ENCODE measurements at regions not wholly inside any gene's neighbourhood (a gene's known extent, or its start where the extent isn't known, plus 50 kb on each side); places are given as distances from the start of the nearest gene placed in this dataset.

DNA sequence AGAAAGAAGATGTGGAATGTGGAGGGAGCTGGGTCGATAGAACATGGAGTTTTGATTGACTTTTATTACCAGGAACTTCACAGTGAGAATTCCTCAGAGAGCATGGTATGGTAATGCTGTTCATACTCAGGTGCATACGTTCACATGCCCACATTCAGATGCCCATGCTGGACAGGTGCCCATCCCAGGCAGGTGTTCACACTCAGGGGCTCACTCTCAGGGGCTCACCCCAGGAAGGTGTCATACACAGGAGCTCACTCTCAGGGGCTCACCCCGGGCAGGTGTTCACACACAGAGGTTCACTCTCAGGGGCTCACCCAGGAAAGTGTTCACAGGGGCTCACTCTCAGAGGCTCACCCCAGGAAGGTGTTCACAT, 360.0 kb upstream of the SFSWAP start:
- ATAC-seq (ENCODE audit: insufficient number of reproducible peaks, low FRiP score, low read depth): no peak
- Histone ChIP-seq H3K4me1 (ENCODE audit: control insufficient read depth in 1 of 2, low read depth in 2 of 2) (no peaks in the 10 kb centered on the region), H3K9me3 (no peaks in the 10 kb centered on the region), H3K4me3 (no peak overlapping the region), H3K36me3 (no peaks in the 10 kb centered on the region), H3K27ac (no peak overlapping the region), H3K27me3 (replicated peaks; ENCODE audit: insufficient read depth) (no peaks in the 10 kb centered on the region)
- TF ChIP-seq, protein P1, sequence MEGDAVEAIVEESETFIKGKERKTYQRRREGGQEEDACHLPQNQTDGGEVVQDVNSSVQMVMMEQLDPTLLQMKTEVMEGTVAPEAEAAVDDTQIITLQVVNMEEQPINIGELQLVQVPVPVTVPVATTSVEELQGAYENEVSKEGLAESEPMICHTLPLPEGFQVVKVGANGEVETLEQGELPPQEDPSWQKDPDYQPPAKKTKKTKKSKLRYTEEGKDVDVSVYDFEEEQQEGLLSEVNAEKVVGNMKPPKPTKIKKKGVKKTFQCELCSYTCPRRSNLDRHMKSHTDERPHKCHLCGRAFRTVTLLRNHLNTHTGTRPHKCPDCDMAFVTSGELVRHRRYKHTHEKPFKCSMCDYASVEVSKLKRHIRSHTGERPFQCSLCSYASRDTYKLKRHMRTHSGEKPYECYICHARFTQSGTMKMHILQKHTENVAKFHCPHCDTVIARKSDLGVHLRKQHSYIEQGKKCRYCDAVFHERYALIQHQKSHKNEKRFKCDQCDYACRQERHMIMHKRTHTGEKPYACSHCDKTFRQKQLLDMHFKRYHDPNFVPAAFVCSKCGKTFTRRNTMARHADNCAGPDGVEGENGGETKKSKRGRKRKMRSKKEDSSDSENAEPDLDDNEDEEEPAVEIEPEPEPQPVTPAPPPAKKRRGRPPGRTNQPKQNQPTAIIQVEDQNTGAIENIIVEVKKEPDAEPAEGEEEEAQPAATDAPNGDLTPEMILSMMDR (IDR thresholded peaks at IDR 0.05): no peak
- no peak for DNase-seq (ENCODE audit: low spot score)

DNA sequence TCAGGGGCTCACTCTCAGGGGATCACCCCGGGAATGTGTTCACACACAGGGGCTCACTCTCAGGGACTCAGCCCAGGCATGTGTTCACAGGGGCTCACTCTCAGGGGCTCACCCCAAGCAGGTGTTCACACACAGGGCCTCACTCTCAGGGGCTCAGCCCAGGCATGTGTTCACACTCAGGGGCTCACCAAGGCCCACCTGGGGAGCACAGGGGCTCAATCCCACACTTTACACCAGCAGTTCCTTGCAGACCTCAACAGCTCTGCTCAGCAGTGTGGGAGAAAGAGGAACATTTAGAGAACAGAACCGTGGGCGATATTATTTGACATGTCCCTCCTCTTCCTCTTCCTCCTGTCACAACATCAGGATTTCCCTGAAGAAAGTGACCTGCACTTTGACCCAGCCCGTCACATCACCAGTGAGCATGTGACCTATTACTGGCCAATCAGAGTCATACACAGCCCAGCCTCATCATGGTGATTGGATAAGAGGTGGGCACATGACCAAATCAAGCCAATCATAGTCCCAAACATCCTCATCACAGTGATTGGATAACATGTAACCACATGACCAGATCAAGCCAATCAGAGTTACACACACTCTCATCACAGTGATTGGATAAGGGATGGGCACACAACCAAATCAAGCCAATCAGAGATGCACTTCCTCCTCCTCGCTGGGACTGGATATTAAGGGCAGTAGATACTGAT, 359.4 kb upstream of the SFSWAP start:
- TF ChIP-seq, protein P1 (IDR thresholded peaks at IDR 0.05): no peak
- ATAC-seq (ENCODE audit: insufficient number of reproducible peaks, low FRiP score, low read depth) (no peak), DNase-seq (ENCODE audit: low spot score) (no peak)
- H3K9me3 ChIP-seq: no peaks in the 10 kb centered on the region
- no peaks in the 10 kb centered on the region for H3K4me1 ChIP-seq (ENCODE audit: control insufficient read depth in 1 of 2, low read depth in 2 of 2)
- H3K27me3 ChIP-seq (replicated peaks; ENCODE audit: insufficient read depth): no peaks in the 10 kb centered on the region
- no peaks in the 10 kb centered on the region for H3K36me3 ChIP-seq
- no peak overlapping the region for H3K4me3 ChIP-seq
- no peak overlapping the region for H3K27ac ChIP-seq

DNA sequence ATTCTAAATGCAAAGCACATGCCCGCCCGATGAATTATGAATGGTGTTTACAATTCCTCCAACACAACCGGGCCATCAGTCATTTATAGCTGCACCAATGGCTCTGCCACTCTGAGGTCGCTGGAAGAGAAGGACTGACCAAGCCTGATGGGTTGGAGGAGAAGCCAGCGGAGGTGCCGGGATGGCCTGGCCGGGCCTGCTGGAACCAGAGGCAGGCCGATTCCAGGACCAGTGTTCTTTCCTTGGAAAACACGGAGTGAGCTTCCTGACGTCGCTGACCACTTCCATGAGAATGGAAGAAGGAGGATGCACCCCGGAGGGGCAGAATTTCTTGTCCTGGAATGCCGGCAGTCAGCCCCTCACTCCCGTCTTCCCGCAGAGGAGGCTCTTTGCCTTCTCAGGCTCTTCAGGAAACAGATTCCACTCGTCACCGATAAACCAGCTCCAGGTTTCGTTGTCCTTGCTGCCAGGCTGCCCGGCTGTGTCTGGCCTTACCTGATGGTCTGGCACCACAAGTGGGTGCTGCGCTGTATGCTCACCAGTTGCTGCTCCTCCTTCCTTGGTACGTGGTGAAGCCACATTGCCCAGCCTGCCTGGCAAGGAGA, 358.5 kb upstream of the SFSWAP start:
- TF ChIP-seq, protein P1 (IDR thresholded peaks at IDR 0.05): no peak
- no peak overlapping the region for H3K4me3 ChIP-seq
- H3K9me3 ChIP-seq: no peaks in the 10 kb centered on the region
- H3K27ac ChIP-seq: no peak overlapping the region
- no peaks in the 10 kb centered on the region for H3K4me1 ChIP-seq (ENCODE audit: control insufficient read depth in 1 of 2, low read depth in 2 of 2)
- H3K36me3 ChIP-seq: no peaks in the 10 kb centered on the region
- DNase-seq (ENCODE audit: low spot score) (no peak), ATAC-seq (ENCODE audit: insufficient number of reproducible peaks, low FRiP score, low read depth) (no peak)
- no peaks in the 10 kb centered on the region for H3K27me3 ChIP-seq (replicated peaks; ENCODE audit: insufficient read depth)

DNA sequence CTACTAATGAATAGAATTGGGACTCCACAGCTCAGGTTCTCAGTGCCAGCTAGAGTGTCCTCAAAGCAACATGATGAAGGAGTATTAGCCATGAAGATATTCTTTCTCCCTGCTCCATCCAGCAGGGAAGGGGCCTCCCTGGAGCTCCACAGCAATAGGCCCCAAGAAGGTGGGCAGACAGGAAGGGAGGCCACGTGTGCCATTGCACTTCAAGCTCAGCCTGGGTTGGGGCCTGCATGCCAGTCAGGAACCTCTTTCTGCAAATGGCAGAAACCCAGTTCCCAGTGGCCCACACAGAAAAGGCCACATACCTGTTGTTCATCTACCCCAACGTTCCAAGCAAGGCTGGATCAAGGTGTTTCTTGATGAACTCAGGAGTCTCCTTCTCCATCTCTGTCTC, 357.5 kb upstream of the SFSWAP start:
- no peaks in the 10 kb centered on the region for H3K9me3 ChIP-seq
- H3K27me3 ChIP-seq (replicated peaks; ENCODE audit: insufficient read depth): no peaks in the 10 kb centered on the region
- no peaks in the 10 kb centered on the region for H3K4me1 ChIP-seq (ENCODE audit: control insufficient read depth in 1 of 2, low read depth in 2 of 2)
- H3K36me3 ChIP-seq: no peaks in the 10 kb centered on the region
- ATAC-seq (ENCODE audit: insufficient number of reproducible peaks, low FRiP score, low read depth) (no peak), DNase-seq (ENCODE audit: low spot score) (no peak)
- TF ChIP-seq, protein P1 (IDR thresholded peaks at IDR 0.05): no peak
- no peak overlapping the region for H3K4me3 ChIP-seq
- no peak overlapping the region for H3K27ac ChIP-seq

DNA sequence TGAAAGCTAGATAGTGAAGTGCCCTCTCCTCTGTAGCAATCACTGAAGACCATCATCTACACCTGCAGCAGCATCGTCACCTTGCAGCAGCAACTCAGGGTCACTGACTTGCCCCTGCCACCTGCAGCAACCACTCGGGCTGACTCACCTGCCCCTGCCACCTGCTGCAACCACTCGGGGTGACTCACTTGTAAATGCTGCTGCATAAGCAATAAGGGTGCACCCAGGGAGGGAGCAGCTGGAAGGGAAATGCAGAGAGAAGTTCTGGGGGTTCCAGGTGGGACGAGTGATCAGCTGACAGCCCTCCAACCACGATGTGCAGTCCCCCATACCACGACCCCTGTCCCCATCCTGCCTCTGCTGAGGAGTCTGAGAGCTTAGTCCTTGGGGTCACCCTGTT, 357.1 kb upstream of the SFSWAP start:
- H3K36me3 ChIP-seq: no peaks in the 10 kb centered on the region
- ATAC-seq (ENCODE audit: insufficient number of reproducible peaks, low FRiP score, low read depth) (no peak), DNase-seq (ENCODE audit: low spot score) (no peak)
- no peak overlapping the region for H3K27ac ChIP-seq
- no peaks in the 10 kb centered on the region for H3K4me1 ChIP-seq (ENCODE audit: control insufficient read depth in 1 of 2, low read depth in 2 of 2)
- no peaks in the 10 kb centered on the region for H3K27me3 ChIP-seq (replicated peaks; ENCODE audit: insufficient read depth)
- no peak overlapping the region for H3K4me3 ChIP-seq
- H3K9me3 ChIP-seq: no peaks in the 10 kb centered on the region
- TF ChIP-seq, protein P1 (IDR thresholded peaks at IDR 0.05): no peak

Measured in thoracic aorta (tissue), 2 donors.